ENCODE measurements at regions not wholly inside any gene's neighbourhood (a gene's known extent, or its start where the extent isn't known, plus 50 kb on each side); places are given as distances from the start of the nearest gene placed in this dataset.

DNA sequence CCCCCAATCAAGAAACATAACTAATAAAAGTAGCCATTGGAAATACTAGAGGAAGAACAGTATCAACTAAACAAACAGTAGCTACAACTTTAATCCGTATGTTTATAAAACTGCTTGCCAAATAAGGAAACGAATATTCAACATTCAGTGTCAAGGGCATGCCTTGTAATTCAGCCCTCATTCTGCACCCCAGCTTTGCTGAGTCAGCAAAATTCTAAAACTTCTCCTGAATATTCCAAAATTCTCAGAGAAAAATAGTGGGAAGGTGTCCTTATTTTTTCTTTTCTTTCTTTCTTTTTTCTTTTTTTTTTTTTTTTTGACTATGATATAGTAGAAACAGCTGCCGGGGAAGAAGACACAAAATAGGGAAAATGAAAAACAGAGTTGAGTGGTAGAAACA, 344.8 kb upstream of the MAGEC2 start:
- TF ChIP-seq, protein P1, sequence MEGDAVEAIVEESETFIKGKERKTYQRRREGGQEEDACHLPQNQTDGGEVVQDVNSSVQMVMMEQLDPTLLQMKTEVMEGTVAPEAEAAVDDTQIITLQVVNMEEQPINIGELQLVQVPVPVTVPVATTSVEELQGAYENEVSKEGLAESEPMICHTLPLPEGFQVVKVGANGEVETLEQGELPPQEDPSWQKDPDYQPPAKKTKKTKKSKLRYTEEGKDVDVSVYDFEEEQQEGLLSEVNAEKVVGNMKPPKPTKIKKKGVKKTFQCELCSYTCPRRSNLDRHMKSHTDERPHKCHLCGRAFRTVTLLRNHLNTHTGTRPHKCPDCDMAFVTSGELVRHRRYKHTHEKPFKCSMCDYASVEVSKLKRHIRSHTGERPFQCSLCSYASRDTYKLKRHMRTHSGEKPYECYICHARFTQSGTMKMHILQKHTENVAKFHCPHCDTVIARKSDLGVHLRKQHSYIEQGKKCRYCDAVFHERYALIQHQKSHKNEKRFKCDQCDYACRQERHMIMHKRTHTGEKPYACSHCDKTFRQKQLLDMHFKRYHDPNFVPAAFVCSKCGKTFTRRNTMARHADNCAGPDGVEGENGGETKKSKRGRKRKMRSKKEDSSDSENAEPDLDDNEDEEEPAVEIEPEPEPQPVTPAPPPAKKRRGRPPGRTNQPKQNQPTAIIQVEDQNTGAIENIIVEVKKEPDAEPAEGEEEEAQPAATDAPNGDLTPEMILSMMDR (IDR thresholded peaks at IDR 0.05): no peak
- no peak for TF ChIP-seq POLR2A (IDR thresholded peaks at IDR 0.05)

All from right lobe of liver (tissue), 4 donors.